ENCODE measurements at regions not wholly inside any gene's neighbourhood (a gene's known extent, or its start where the extent isn't known, plus 50 kb on each side); places are given as distances from the start of the nearest gene placed in this dataset.

DNA sequence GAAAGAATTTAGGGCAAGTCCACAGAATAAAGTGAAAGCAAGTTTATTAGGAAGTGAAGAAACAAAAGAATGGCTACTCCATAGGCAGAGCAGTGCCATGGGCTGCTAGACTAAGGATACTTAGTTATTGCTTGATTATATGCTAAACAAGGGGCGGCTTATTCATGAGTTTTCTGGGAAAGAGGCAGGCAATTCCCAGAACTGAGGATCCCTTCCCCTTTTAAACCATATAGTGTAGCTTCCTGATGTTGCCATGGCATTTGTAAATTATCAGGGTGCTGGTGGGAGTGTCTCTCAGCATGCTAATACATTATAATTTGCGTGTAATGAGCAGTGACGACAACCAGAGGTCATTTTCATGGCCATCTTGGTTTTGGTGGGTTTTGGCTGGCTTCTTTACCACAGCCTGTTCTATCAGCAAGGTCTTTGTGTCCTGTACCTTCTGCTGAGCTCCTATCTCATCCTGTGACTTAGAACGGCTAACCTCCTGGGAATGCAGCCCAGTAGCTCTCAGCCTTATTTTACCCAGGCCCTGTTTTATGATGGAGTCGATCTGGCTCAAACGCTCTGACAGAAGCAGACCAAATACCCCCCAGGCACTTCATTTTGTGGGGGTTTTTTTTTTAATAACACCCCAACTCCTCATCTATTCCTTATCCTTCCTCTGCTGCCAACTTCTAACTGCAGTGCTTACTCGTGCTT is 103.0 kb upstream of the RARB start:
- Histone ChIP-seq H3K27ac (ENCODE audit: low read depth, low read length) (no peak overlapping the region), H3K4me1 (ENCODE audit: control insufficient read depth, insufficient read depth, low read length) (no peaks in the 10 kb centered on the region), H3K27me3 (ENCODE audit: control insufficient read depth, insufficient read depth, low read length) (no peaks in the 10 kb centered on the region), H3K9ac (ENCODE audit: low read length) (no peak overlapping the region), H3K36me3 (ENCODE audit: control insufficient read depth, insufficient read depth, low read length) (no peaks in the 10 kb centered on the region), H3K4me3 (ENCODE audit: low read length) (no peak overlapping the region)

DNA sequence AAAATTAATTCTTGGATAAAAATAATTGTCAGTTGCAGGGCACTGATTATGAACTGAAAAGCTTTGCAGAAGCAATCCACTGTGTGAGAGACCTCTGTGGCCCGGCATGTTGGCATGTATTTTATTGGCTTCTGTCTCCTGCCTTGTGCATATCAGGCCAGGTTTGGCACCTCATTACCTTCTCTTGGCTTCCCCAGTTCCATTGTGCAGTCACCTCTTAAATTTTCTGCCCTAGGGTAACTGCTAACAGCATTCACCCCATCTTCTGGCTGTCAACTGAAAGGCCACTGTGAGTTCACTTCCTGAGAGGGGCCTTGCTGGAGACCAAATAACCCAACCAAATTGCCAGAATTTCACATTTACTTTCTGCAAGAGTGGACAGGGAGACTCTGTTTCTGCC is 92.7 kb upstream of the RARB start:
- H3K27me3 ChIP-seq (ENCODE audit: control insufficient read depth, insufficient read depth, low read length): no peaks in the 10 kb centered on the region
- no peaks in the 10 kb centered on the region for H3K36me3 ChIP-seq (ENCODE audit: control insufficient read depth, insufficient read depth, low read length)
- H3K9ac ChIP-seq (ENCODE audit: low read length): no peak overlapping the region
- H3K27ac ChIP-seq (ENCODE audit: low read depth, low read length): no peak overlapping the region
- no peak overlapping the region for H3K4me3 ChIP-seq (ENCODE audit: low read length)
- H3K4me1 ChIP-seq (ENCODE audit: control insufficient read depth, insufficient read depth, low read length): no peaks in the 10 kb centered on the region

DNA sequence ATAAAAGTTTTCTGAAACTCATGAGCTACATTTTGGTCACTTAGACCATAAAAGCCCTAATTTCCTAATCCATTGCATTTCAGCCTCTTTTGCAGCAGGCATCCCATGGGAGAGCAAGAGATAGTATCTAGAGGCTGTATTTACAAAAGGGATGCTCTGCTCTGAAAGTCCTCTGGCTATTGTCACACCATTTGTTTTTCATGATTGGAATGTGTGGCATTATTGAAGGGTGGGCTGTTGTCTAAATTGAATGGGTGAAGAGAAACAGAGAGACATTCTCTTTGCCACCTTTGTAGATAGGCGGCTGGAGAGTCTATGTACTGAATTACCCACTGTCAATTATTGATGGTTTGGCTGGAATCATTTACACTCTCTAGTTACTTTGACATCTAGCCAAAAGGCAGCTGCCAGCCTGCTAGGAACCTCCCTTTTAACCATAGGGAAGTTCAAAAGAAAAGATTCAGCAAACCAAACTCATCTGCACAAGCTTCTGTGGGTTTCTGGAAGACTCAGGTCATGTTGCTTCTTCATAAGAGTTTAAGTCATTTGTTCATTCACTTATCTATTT is 89.8 kb upstream of the RARB start:
- Histone ChIP-seq H3K9ac (ENCODE audit: low read length) (no peak overlapping the region), H3K27me3 (ENCODE audit: control insufficient read depth, insufficient read depth, low read length) (no peaks in the 10 kb centered on the region), H3K4me3 (ENCODE audit: low read length) (no peak overlapping the region), H3K4me1 (ENCODE audit: control insufficient read depth, insufficient read depth, low read length) (no peaks in the 10 kb centered on the region), H3K27ac (ENCODE audit: low read depth, low read length) (no peak overlapping the region), H3K36me3 (ENCODE audit: control insufficient read depth, insufficient read depth, low read length) (no peaks in the 10 kb centered on the region)

DNA sequence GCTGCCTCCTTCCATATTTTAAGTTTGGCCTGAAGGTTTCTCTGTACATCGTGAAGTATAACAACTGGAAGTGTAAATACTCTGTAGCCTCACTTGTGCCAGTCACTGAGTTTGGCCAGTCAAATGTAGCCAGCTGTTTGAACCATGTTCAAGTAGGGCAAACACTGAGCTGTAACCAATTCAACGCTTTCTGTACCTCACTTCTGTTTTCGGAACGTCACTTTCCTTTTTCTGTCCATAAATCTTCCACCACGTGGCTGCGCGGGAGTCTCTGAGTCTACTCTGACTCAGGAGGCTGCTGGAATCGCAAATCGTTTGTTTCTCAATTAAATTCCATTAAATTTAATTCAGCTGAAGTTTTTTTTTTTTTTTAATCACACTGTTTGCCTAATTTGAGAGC is 88.8 kb upstream of the RARB start:
- no peaks in the 10 kb centered on the region for H3K36me3 ChIP-seq (ENCODE audit: control insufficient read depth, insufficient read depth, low read length)

DNA sequence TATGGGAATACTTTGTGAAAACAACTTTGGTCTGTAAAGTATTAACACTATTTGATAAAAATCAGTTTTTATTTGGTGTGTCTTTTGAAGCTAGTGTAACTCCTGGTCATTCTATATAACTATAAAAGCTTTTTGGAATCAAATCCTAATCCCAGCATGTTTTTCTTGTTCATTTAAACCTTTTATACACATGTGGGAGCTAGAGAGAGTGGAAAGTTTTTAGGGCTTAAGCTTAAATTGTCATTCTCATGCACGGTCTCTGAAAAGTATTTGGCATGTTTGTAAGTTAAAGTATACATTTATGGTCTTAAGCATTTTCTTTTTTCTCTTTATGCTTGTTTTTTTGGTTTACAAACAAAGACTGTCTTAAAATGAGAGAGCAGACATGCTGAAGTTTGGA is 83.4 kb upstream of the RARB start:
- no peaks in the 10 kb centered on the region for H3K27me3 ChIP-seq (ENCODE audit: control insufficient read depth, insufficient read depth, low read length)
- no peaks in the 10 kb centered on the region for H3K4me1 ChIP-seq (ENCODE audit: control insufficient read depth, insufficient read depth, low read length)
- no peak overlapping the region for H3K9ac ChIP-seq (ENCODE audit: low read length)
- H3K4me3 ChIP-seq (ENCODE audit: low read length): no peak overlapping the region
- H3K36me3 ChIP-seq (ENCODE audit: control insufficient read depth, insufficient read depth, low read length): no peaks in the 10 kb centered on the region
- H3K27ac ChIP-seq (ENCODE audit: low read depth, low read length): no peak overlapping the region

More for the DNA sequence above, 88.8 kb upstream of the RARB start:
- Histone ChIP-seq H3K27me3 (ENCODE audit: control insufficient read depth, insufficient read depth, low read length) (no peaks in the 10 kb centered on the region), H3K4me3 (ENCODE audit: low read length) (no peak overlapping the region), H3K9ac (ENCODE audit: low read length) (no peak overlapping the region), H3K27ac (ENCODE audit: low read depth, low read length) (no peak overlapping the region), H3K4me1 (ENCODE audit: control insufficient read depth, insufficient read depth, low read length) (no peaks in the 10 kb centered on the region)

DNA sequence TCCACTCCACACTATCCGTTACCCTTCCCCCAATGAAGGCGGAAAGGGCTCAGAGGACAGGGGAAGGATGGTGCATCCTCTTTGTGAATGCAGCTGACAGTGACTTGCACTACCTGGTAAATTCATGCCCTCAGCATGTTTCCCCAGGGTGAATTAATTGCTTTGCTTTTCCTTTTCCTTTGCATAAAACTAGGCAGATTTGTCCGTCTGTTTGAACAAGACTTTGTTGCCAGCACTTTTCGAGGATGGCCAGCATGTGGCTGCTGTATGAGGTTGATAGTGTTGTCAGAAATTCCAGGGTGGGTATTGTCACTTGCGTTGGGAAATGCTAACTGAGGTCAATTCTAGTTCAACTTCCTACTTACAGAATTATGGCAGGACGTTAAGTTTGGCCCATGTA is 79.0 kb upstream of the RARB start:
- H3K27me3 ChIP-seq (ENCODE audit: control insufficient read depth, insufficient read depth, low read length): no peaks in the 10 kb centered on the region
- no peak overlapping the region for H3K4me3 ChIP-seq (ENCODE audit: low read length)
- no peaks in the 10 kb centered on the region for H3K36me3 ChIP-seq (ENCODE audit: control insufficient read depth, insufficient read depth, low read length)
- H3K4me1 ChIP-seq (ENCODE audit: control insufficient read depth, insufficient read depth, low read length): no peaks in the 10 kb centered on the region
- no peak overlapping the region for H3K9ac ChIP-seq (ENCODE audit: low read length)
- no peak overlapping the region for H3K27ac ChIP-seq (ENCODE audit: low read depth, low read length)

DNA sequence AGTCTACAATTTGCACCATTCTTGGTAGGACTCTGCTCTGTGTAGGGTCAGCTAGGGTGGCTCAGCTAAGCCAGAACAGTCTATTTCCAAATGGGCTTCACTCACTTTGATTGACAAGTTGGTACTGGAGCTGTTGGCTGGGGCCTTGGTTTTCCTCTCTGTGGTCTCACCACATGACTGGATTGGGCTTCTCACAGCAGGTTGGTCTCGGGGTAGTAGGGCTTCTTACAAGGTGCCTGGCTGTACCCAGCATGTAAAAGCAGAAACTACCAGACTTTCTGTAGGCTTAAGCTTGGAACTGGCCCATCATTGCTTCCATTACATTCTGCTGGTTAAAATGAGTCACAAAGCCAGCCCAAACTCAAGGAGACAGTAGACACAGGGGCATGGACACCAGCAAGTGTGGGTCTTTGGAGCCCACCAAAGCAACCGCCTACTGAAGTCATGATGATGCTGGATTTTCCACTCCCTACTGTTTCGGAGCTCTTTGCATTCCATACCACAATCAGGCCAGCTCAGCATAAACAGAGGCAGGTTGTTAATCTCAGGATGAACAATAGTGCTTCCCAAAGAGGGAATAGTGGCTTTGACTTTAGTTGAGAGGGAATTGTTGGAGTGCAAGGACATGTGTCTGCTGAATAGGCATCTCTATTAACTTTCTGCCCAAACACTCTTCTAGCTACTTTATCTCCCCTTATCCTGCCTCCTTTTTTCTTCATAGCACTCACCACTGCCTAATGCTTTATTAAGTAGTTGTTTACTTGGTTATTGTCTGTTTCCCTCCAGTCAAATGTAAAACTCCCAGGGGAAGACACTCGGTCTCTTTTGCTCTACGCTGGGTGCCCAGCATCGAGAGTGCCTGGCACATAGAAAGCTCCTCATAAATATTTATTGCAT is 78.0 kb upstream of the RARB start:
- Histone ChIP-seq H3K9ac (ENCODE audit: low read length) (no peak overlapping the region), H3K4me3 (ENCODE audit: low read length) (no peak overlapping the region), H3K4me1 (ENCODE audit: control insufficient read depth, insufficient read depth, low read length) (no peaks in the 10 kb centered on the region), H3K27ac (ENCODE audit: low read depth, low read length) (no peak overlapping the region), H3K27me3 (ENCODE audit: control insufficient read depth, insufficient read depth, low read length) (no peaks in the 10 kb centered on the region), H3K36me3 (ENCODE audit: control insufficient read depth, insufficient read depth, low read length) (no peaks in the 10 kb centered on the region)

DNA sequence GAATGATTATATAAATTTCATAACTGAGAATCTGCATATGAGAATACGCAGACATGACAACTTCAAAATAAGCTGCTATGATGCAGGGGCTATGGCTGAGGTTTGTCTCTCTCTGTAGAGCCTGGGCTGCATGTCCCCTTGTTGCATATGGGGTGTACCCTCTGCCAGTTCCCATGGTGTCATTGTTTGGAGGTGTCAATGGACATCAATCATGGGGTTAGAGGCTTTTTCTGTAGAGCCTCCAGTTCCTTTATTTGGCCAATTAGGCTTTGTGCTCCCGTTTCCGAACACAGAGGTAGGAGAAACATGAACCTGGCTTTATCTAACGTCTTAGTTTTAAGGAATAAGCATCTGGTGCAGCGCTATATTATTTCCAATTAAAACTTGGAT is 77.3 kb upstream of the RARB start:
- Histone ChIP-seq H3K4me3 (ENCODE audit: low read length) (no peak overlapping the region), H3K27me3 (ENCODE audit: control insufficient read depth, insufficient read depth, low read length) (no peaks in the 10 kb centered on the region), H3K36me3 (ENCODE audit: control insufficient read depth, insufficient read depth, low read length) (no peaks in the 10 kb centered on the region), H3K4me1 (ENCODE audit: control insufficient read depth, insufficient read depth, low read length) (no peaks in the 10 kb centered on the region), H3K27ac (ENCODE audit: low read depth, low read length) (no peak overlapping the region), H3K9ac (ENCODE audit: low read length) (no peak overlapping the region)

DNA sequence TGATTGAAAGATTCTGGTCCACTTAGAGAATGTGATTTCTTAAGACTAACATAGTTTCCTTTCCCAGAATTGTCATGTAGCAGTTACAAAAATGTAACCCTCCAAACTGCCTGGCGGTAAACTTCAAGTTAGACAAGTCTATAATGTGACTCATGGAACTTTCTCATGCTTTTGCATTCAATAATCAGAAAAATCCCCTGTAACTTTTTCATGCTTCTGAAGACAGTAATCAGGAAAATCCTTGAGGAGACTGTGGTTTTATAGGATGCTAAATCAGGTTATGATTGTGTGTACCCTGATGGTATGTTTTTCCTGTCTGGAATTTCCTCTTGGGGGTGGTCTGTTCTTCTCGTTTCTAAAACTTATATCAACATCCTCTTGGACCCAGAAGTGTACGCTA is 74.0 kb upstream of the RARB start:
- Histone ChIP-seq H3K4me3 (ENCODE audit: low read length) (no peak overlapping the region), H3K27me3 (ENCODE audit: control insufficient read depth, insufficient read depth, low read length) (no peaks in the 10 kb centered on the region), H3K4me1 (ENCODE audit: control insufficient read depth, insufficient read depth, low read length) (no peaks in the 10 kb centered on the region), H3K27ac (ENCODE audit: low read depth, low read length) (no peak overlapping the region), H3K36me3 (ENCODE audit: control insufficient read depth, insufficient read depth, low read length) (no peaks in the 10 kb centered on the region), H3K9ac (ENCODE audit: low read length) (no peak overlapping the region)

DNA sequence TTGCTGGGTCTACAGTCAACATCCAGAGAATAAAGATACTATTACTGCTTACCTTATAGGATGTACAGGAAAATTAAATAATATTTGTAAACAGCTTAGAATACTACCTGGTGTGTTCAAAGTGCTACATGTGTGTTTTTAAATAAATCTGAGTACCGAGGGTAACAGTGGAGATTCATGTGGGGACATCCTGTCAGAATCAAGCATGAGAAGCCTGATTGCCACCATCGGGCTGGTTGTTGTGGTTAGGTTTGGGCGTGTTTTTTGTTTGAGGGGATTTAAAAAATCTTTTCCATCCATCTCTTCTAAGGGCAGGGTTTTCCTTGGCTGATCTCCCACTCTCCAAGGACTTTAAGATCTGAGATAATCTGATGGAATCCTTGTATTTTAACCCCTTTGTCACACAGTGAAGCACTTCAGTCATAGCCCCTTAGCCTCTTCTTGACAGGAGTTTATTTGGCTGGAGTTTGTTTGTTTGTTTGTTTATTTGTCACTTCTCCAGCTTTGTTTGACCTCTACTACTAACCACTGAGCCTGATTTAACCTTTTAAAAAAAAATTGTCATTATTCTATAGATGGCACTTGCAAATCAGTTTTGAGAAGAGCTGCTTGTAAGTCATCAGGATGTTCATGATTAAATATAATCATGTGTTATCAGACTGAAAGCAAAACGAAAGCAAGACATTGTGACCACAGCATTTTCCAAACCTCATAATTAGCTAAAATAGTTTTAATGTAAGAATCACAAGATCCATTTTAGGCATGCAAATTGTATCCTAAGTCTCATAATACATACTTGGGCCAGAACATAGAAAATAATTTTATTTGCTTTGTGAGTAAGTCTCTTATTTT is 72.8 kb upstream of the RARB start:
- no peaks in the 10 kb centered on the region for H3K4me1 ChIP-seq (ENCODE audit: control insufficient read depth, insufficient read depth, low read length)
- no peaks in the 10 kb centered on the region for H3K27me3 ChIP-seq (ENCODE audit: control insufficient read depth, insufficient read depth, low read length)
- H3K27ac ChIP-seq (ENCODE audit: low read depth, low read length): no peak overlapping the region
- no peak overlapping the region for H3K9ac ChIP-seq (ENCODE audit: low read length)
- H3K4me3 ChIP-seq (ENCODE audit: low read length): no peak overlapping the region
- H3K36me3 ChIP-seq (ENCODE audit: control insufficient read depth, insufficient read depth, low read length): no peaks in the 10 kb centered on the region

DNA sequence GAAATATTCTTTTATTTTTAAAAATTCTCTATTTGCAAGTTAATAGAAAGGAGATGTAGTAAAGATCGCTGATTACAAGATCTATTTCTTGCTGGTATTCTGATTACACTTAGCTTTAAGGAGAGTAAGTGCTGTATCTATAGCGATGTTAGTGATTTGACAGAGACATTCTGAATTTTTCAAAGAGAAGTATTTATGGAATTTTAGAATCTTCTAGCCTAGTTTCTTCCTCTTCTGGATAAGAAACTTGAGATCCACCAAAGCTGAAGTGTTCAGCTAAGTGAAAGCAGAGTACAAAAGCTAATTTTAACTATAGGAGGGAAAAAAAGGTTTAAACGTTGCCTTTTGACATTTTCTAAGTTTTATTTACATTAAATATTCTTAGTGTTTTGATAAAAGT is 72.1 kb upstream of the RARB start:
- H3K36me3 ChIP-seq (ENCODE audit: control insufficient read depth, insufficient read depth, low read length): no peaks in the 10 kb centered on the region
- H3K27ac ChIP-seq (ENCODE audit: low read depth, low read length): no peak overlapping the region
- no peaks in the 10 kb centered on the region for H3K4me1 ChIP-seq (ENCODE audit: control insufficient read depth, insufficient read depth, low read length)
- H3K4me3 ChIP-seq (ENCODE audit: low read length): no peak overlapping the region
- H3K27me3 ChIP-seq (ENCODE audit: control insufficient read depth, insufficient read depth, low read length): no peaks in the 10 kb centered on the region
- H3K9ac ChIP-seq (ENCODE audit: low read length): no peak overlapping the region

DNA sequence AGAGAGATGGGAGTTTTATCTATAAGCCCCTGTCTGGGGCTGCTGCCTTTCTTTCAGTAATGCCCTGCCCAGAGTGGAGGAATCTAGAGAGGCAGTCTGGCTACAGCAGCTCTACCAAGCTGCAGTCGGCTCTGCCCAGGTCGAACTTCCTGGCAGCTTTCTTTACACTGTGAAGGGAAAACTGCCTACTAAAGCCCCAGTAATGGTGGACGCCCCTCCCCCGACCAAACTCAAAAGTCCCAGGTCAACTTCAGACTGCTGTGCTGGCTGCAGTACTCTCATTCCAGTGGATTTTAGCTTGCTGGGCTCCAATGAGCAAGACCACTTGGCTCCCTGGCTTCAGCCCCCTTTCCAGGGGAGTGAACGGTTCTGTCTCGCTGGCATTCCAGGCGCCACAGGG is 65.9 kb upstream of the RARB start:
- no peaks in the 10 kb centered on the region for H3K4me1 ChIP-seq (ENCODE audit: control insufficient read depth, insufficient read depth, low read length)
- H3K9ac ChIP-seq (ENCODE audit: low read length): no peak overlapping the region
- H3K4me3 ChIP-seq (ENCODE audit: low read length): no peak overlapping the region
- no peak overlapping the region for H3K27ac ChIP-seq (ENCODE audit: low read depth, low read length)
- no peaks in the 10 kb centered on the region for H3K27me3 ChIP-seq (ENCODE audit: control insufficient read depth, insufficient read depth, low read length)
- no peaks in the 10 kb centered on the region for H3K36me3 ChIP-seq (ENCODE audit: control insufficient read depth, insufficient read depth, low read length)

Data from rectal smooth muscle tissue (tissue), 1 donor.